HepG2 (cell line): ENCODE measurements at regions not wholly inside any gene's neighbourhood (a gene's known extent, or its start where the extent isn't known, plus 50 kb on each side); places are given as distances from the start of the nearest gene placed in this dataset.

Experiments used
- ATAC-seq: fragments of 200-7000 bp; cut with Tn5 transposase; 3 replicates; pipeline ENCODE4 v1.9.1; 2020; ENCODE audit warnings: mild to moderate bottlenecking, moderate library complexity
- BruUV-seq: library from RNA; stranded (reverse); fragments of 400-500 nt; replicated peaks from 2 replicates; lab custom pipeline; 2021; lab: Mats Ljungman, UMichigan
- CTCF ChIA-PET: fragments of 300-600 bp; formaldehyde crosslinking; extraction: SDS; loops from one replicate; lab custom pipeline; 2021; ENCODE audit warnings: low total read pairs, inconsistent platforms, low intra/inter-chr PET ratio; lab: Yijun Ruan, JAX
- POLR2A ChIA-PET: fragments of 350-600 bp; sonication (Branson Sonifier 250); formaldehyde crosslinking; loops from one replicate; lab custom pipeline; 2020; ENCODE audit warnings: antibody characterized with exemption, inconsistent platforms; lab: Yijun Ruan, JAX
- DNase-seq: peaks from one replicate; pipeline ENCODE4 v3.0.0-alpha.2; 2015; ENCODE audit warnings: low spot score
- FAIRE-seq: peaks from 3 replicates; lab custom pipeline; 2011; peaks lifted over from hg19 to GRCh38; lab: Jason Lieb, UNC
- H2AFZ ChIP-seq: one replicate; pipeline ENCODE4 v1.6.1; 2011; ENCODE audit warnings: low read length, inconsistent platforms
- H3K27ac ChIP-seq: fragments of 300-600 bp; 3 replicates; pipeline ENCODE4 v1.8.0; 2011; ENCODE audit warnings: mixed run types, mild to moderate bottlenecking, mixed read lengths, low read length, inconsistent platforms; ENCODE audit not compliant: insufficient read depth; ENCODE audit errors: extremely low read length
- H3K27me3 ChIP-seq, 2 experiments: fragments of 200-600 bp in 1 of 2; 2 replicates in 1 of 2; 3 replicates in 1 of 2; pipeline versions ENCODE4 v1.6.0 to v1.8.0; 2011; ENCODE audit warnings: low read length in 2 of 2, mild to moderate bottlenecking in 2 of 2, moderate library complexity in 2 of 2, inconsistent platforms in 1 of 2; ENCODE audit not compliant: insufficient read depth in 2 of 2, control insufficient read depth in 1 of 2
- H3K36me3 ChIP-seq, 2 experiments: fragments of 200-600 bp in 1 of 2; replicated peaks in 1 of 2; 2 replicates in 1 of 2; 3 replicates in 1 of 2; pipeline versions ENCODE4 v1.5.1 to v1.8.0; 2011; ENCODE audit warnings: low read length in 2 of 2, inconsistent platforms in 1 of 2; ENCODE audit not compliant: insufficient read depth in 2 of 2, control insufficient read depth in 1 of 2
- H3K4me1 ChIP-seq: 2 replicates; pipeline ENCODE4 v1.5.1; 2012; ENCODE audit warnings: low read length, inconsistent platforms; ENCODE audit not compliant: insufficient read depth
- H3K4me2 ChIP-seq: 2 replicates; pipeline ENCODE4 v1.6.0; 2011; ENCODE audit warnings: low read depth, low read length, inconsistent platforms
- H3K4me3 ChIP-seq, 3 experiments: fragments of 200-600 bp in 1 of 3; sonication (generic), shearing (Covaris generic) in 1 of 3; replicated peaks in 1 of 3; 2 replicates each; pipeline ENCODE4 v1.5.1; 2011 to 2016; ENCODE audit warnings: low read length in 3 of 3, inconsistent platforms in 2 of 3, low read depth in 2 of 3, mild to moderate bottlenecking in 2 of 3, control low read depth in 1 of 3, mixed read lengths in 1 of 3; ENCODE audit not compliant: insufficient read depth in 1 of 3
- H3K79me2 ChIP-seq: one replicate; pipeline ENCODE4 v1.6.1; 2011; ENCODE audit warnings: low read length, inconsistent platforms; ENCODE audit not compliant: insufficient read depth
- H3K9ac ChIP-seq: 2 replicates; pipeline ENCODE4 v1.6.0; 2011; ENCODE audit warnings: mild to moderate bottlenecking, low read depth, low read length, inconsistent platforms; ENCODE audit not compliant: insufficient read depth
- H3K9me3 ChIP-seq: 2 replicates; pipeline ENCODE4 v1.5.1; 2012; ENCODE audit warnings: mild to moderate bottlenecking, low read length
- H4K20me1 ChIP-seq: 2 replicates; pipeline ENCODE4 v1.6.0; 2011; ENCODE audit warnings: inconsistent platforms, mild to moderate bottlenecking, low read length, moderate library complexity; ENCODE audit not compliant: insufficient read depth
- CEBPB ChIP-seq: IDR thresholded peaks from 2 replicates; pipeline ENCODE4 v1.6.1; 2011; ENCODE audit warnings: low read depth, low read length, improper control_type of control experiment, borderline replicate concordance
- CTCF ChIP-seq: sonication (generic); formaldehyde crosslinking; IDR thresholded peaks from 2 replicates; pipeline ENCODE4 v1.5.0; 2020; ENCODE audit warnings: mild to moderate bottlenecking, missing genetic modification reagents, moderate library complexity
- STAG1 ChIP-seq: sonication (generic); formaldehyde crosslinking; IDR thresholded peaks from 2 replicates; pipeline ENCODE4 v1.4.0; 2020; ENCODE audit warnings: missing genetic modification reagents
- ZNF367 ChIP-seq: sonication (generic); formaldehyde crosslinking; IDR thresholded peaks from 2 replicates; pipeline ENCODE4 v1.4.0; 2020; ENCODE audit warnings: missing genetic modification reagents, borderline replicate concordance
- ZNF644 ChIP-seq: IDR thresholded peaks from 2 replicates; pipeline ENCODE4 v1.6.1; 2016; ENCODE audit warnings: low read depth
- WGBS: methylation state at CpG from one replicate; pipeline ENCODE4 v1.1.6; 2017; ENCODE audit warnings: low lambda C conversion rate; 5-methylcytosine and 5-hydroxymethylcytosine counted together
- in situ Hi-C: cut with HindIII; loops from 2 replicates; pipeline ENCODE4 v1.10.0; 2017; ENCODE audit warnings: low pct_unique_long_range_greater_than_20kb; ENCODE audit not compliant: extremely low pct_ligation_motif_present
- intact Hi-C: fragments of 100-400 bp; cut with micrococcal nuclease; formaldehyde crosslinking; loops from one replicate; pipeline ENCODE4 v1.10.0; 2022; ENCODE audit not compliant: unreplicated experiment

GRCh38 chr12:112684742-112685141, 106.8 kb upstream of the RPH3A start:
- no peak for ATAC-seq
- no TSS peak for BruUV-seq

GRCh38 chr12:112685321-112685720, 106.2 kb upstream of the RPH3A start:
- no peaks in the 10 kb centered on the region for H3K9me3 ChIP-seq
- H3K79me2 ChIP-seq: no peaks in the 10 kb centered on the region
- H3K4me2 ChIP-seq: no peak overlapping the region
- ChIA-PET POLR2A (no interaction called here), CTCF (no interaction called here)
- H3K27me3 ChIP-seq: peaks cover 1 to 32% of the 10 kb centered on the region in 2 experiments; a peak in 3 of 5 replicates
- no peak overlapping the region for H3K9ac ChIP-seq
- BruUV-seq: no TSS peak
- intact Hi-C loops: no loop called here
- TF ChIP-seq ZNF367 (CRISPR knock-in tag): no peak
- 0 out of 2 replicates have a peak, but pooled peaks have one; percentile 42 for TF ChIP-seq CEBPB
- no peak for DNase-seq
- in situ Hi-C loops: no loop called here
- 4% methylated on average over 2 of the region's 2 CpGs for WGBS
- FAIRE-seq: no peak
- no peak overlapping the region for H2AFZ ChIP-seq
- no peak overlapping the region for H3K4me3 ChIP-seq
- no peaks in the 10 kb centered on the region for H4K20me1 ChIP-seq
- no peaks in the 10 kb centered on the region for H3K4me1 ChIP-seq
- ATAC-seq: no peak
- no peaks in the 10 kb centered on the region for H3K36me3 ChIP-seq
- H3K27ac ChIP-seq: no peak overlapping the region

More at GRCh38 chr12:112684742-112685141, 106.8 kb upstream of the RPH3A start:
- H3K9ac ChIP-seq: no peak overlapping the region
- TF ChIP-seq STAG1 (CRISPR knock-in tag) (peak; percentile 42; the same call in 1 of the 2 replicates), CTCF (peak; percentile 22; the same call in 1 of the 2 replicates), ZNF644 (CRISPR knock-in tag) (no peak)
- DNase-seq: peak; percentile 7
- H3K36me3 ChIP-seq: no peaks in the 10 kb centered on the region
- no peak overlapping the region for H3K4me3 ChIP-seq
- FAIRE-seq: no peak
- WGBS: 4% methylated on average over 2 of the region's 2 CpGs
- H3K27ac ChIP-seq: no peak overlapping the region
- no peaks in the 10 kb centered on the region for H4K20me1 ChIP-seq
- in situ Hi-C loops (no loop called here), intact Hi-C loops (no loop called here)
- H3K79me2 ChIP-seq: no peaks in the 10 kb centered on the region
- POLR2A ChIA-PET: no interaction called here
- peaks cover 1 to 38% of the 10 kb centered on the region in 2 experiments; a peak in 3 of 5 replicates for H3K27me3 ChIP-seq
- H3K9me3 ChIP-seq: no peaks in the 10 kb centered on the region
- no peak overlapping the region for H2AFZ ChIP-seq
- CTCF ChIA-PET: no interaction called here
- H3K4me1 ChIP-seq: no peaks in the 10 kb centered on the region
- H3K4me2 ChIP-seq: no peak overlapping the region
